ENCODE measurements at regions not wholly inside any gene's neighbourhood (a gene's known extent, or its start where the extent isn't known, plus 50 kb on each side); places are given as distances from the start of the nearest gene placed in this dataset.
"Not testable (repeated sequence)": the region's sequence is repeated elsewhere in the genome, so short reads cannot be mapped to it uniquely, and the experiment has no call there.

DNA sequence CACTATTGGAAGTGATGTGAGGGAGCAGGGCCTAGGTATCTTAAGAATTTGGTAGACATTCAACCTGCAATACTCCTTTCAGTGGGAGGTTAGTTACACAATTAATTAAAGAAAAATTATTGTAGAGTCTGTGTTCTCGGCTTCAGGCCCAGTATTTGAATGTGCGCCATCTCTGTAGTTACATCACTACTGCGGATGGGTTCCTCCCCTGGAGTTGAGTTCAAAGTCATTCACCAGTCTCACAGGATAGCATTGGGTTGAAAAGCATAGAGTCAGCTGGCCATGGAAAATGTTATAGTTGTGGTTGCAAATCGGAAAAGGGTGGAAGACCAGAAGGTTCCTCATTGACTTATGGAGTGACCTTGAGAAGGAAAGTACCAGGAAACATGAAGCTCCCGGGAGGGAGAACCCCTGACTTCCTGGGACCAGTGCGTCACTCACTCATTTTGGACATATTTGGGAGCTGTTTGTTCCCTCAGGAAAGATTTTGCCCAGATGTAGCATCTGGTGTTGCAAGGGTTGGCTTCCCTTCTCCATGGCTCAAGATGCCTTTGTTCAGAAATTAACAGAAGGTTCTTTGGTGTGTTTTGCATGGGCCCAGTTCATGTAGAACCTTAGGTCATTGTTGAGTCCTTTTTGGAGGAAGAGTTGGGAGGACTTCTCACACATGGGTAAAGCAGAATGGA lies 111.8 kb downstream of the SRGAP2 start:
- DNase-seq: not testable (repeated sequence)

DNA sequence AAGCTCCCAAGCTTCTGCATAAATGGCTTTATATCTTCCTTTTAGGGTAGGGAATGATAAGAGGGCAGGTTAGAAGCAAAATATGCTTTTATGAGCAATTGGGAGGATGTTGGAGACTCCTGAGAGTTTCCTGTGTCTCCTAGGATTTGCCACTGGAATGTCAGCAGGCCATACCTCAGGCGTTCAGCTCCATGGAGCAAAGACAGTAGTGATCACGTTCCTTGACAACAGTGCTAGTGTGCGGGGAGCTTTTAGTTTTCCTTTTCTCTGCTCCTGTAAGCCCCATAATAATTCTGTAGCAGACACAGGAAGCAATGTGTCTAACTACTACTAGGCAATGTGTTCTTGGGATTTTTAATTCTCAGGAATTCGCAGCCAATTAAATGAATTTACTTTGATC lies 113.6 kb downstream of the SRGAP2 start:
- not testable (repeated sequence) for DNase-seq

DNA sequence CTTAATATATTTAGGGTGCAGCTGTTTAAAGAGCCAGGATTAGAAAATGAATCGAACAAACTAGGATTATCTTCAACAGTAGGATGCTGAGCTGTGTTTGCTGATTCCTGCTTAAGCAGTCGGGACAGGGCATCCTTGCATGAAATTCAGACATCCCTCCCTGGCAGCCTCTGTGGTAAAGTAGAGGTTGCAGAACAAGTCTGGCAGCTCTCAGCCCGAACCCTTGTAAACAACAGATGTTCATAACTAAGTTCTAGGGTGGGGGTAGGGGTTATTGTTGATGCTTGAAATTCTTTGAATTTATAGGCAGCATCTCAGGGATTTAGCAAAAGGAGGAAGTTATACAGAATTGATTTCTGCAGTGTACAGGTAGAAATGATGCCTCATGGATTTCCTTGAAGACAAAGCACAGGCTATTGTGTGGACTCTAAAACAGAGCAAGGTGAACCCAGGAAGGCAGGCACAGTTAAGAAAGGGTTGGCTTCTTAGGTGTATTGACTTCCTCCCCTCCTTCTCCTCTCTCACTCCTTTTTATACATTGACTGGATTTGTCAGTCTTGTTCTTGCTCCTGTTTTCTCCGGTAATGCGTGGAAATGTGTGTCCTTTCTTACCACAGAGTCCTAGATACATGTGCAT lies 114.7 kb downstream of the SRGAP2 start:
- DNase-seq: not testable (repeated sequence)

DNA sequence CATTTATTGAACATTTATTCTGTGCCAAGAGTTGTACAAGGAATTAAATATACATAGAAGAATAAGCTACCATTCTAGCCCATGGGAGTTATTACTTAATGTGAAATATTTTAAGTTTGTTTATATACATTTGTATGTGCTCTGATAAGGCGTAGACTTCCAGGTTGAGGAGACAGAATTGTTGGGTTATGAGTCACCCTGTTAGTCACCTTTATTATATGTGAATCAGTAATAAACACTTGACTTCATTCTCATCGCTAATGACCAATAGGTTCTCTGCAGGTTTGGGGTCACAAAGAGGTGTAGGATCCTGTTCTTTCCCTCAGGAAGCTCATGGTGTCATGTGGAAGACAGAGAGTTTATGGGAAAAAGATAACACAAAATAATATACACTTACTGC lies 116.9 kb downstream of the SRGAP2 start:
- DNase-seq: not testable (repeated sequence)

DNA sequence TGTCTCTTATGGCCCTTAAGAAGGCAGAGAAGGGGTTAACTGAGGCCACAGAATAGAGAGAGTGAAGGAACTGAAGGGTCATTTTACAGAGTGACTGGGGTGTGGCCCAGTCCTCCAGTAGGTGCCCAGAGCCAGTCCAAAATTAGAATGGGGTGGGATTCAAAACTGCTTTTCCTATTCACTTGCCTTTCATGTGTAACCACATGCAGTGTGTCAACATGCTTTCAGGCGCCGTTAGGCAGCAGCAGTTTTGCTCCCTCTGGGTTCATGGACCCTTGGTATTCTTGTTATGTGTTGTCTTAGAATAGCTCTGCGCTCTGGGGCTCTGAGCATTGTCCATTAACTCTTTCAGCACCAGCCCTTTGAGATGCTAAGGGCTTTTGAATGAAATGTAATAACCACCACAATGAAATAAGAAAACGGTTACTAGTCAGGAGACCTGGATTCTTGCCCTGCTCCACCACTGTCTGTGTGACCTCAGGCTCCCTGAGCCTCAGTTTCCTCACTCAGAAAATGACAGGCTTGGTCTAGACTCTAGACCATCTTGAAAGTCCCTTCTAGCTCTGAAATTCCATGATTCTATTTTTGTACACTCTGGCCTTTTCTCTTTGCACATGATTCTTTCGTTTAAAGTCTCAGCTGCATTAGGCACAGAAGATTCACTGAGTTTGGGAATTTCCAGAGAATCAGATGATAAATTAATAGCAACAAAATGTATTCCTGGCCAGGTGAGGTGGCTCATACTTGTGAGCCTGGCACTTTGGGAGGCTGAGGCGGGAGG lies 123.0 kb downstream of the SRGAP2 start:
- not testable (repeated sequence) for DNase-seq

DNA sequence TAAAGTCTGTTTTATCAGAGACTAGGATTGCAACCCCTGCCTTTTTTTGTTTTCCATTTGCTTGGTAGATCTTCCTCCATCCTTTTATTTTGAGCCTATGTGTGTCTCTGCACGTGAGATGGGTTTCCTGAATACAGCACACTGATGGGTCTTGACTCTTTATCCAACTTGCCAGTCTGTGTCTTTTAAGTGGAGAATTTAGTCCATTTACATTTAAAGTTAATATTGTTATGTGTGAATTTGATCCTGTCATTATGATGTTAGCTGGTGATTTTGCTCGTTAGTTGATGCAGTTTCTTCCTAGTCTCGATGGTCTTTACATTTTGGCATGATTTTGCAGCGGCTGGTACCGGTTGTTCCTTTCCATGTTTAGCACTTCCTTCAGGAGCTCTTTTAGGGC lies 128.3 kb downstream of the SRGAP2 start:
- DNase-seq: not testable (repeated sequence)

DNA sequence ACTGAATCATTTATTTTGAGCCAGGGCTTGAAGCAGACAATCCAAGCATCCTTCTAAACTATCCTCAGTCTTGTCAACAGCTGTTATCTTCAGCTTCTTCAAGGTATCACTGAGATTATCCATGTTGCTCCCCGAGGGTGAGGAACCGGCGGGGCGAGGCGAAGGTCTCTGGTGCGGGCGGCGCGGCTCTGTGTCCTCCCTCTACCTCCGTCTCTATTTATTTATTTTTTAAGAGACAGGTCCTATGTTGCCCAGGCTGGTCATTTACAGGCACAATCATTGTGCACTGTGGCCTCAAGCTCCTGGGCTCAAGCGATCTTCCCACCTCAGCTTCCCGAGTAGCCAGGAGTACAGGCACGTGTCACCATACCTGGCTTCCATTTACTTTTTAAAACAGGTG lies 130.0 kb downstream of the SRGAP2 start:
- not testable (repeated sequence) for DNase-seq

DNA sequence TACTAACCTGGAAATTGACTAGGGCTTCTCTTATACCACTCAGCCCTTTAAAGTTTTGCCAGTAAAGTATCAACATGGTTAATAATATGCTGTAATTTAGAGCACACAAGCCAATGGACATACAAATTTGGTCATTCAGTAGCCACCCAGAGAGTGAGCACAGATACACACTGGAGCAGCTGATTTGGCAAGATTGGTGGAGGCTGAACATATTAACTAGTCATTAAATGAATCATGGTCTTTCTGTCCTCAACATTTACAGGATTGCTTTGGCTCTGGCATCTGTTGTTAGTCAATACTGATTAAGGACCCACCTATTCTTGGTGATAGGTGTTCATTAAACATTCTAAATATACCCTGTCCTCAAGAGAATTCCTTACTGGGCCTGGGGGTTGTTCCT lies 130.6 kb downstream of the SRGAP2 start:
- not testable (repeated sequence) for DNase-seq

DNA sequence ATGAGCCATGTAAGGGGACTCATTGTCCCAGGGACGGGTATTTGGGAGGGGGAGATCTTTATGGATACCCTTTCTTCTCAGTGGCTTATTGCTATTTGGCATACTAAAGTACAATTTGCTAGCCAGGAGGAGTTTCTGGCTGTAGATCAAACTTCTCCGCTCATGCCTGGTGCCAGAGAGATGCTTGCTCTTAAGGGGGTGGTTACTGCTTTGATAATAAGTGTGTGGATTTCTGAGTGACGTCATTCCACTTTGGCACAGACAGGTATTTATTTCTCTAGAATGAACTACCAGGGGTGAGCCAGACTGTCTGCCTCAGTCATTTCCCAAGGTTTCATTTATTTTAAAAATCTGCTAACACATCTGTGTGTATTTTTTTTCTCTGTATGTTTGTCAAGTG lies 131.1 kb downstream of the SRGAP2 start:
- DNase-seq: peak; percentile 25 to 81

DNA sequence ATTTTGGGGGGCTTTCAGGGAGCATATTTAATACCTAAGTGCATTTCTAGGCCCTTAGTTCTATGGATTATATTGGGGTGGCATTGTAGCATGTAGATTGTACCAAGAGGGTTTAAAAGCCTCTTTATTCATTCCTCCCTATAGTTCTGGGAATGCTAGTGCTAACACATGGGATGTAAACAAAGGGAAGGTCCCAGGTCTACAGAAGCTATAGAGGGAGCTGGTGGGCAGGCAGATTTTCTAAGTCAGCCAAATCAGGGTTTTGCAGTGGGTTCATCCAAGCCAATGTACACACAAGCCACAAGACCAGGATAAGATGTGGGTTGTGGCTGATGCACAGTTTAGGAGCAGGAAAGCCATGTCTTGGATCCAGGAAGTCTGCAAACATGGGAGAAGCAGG lies 131.8 kb downstream of the SRGAP2 start:
- not testable (repeated sequence) for DNase-seq

DNA sequence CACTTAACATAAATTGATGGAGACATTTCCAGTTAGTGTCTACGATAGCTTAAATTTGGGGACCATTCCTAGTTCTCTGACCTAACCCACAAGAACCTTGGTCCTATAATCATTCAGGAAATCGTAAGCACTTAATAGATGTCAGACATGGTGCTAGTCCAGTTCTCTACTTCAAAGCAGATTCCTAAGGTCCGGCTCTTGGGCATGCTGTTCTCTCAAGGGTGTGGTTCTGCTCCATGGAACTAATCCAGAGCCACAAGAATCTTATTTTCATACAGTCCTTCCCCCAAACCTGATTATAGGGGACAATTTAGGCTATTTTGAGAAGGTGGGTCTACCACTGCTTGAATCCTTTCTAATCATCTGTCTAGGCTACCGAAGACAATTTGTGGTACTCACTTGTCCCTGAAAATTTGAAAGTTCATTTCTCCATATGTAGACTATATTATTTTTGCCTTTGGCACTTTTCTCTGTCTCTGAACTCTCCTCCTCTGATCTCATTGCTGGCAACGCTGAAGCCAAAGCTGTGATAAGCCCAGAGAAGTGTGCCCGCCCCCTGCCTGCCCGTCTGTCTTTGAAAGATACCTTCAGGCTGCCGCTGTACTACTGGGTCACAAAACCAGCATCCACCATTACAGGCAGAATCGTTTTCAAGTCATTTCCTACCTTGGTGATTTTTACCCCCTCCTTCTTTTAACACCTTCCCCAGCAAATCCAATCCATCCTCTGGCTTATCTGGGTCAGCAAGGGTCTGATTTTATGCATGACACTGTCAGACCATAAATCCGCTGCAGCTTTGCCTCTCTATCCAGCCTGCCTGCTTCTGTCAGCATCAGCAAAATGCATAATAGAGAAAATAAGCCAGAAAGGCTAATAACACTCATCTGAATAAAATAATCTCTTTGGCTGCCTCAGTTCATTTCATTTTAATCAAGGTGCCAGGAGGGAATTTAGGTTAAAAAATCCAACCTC lies 132.8 kb downstream of the SRGAP2 start:
- DNase-seq: not testable (repeated sequence)

DNA sequence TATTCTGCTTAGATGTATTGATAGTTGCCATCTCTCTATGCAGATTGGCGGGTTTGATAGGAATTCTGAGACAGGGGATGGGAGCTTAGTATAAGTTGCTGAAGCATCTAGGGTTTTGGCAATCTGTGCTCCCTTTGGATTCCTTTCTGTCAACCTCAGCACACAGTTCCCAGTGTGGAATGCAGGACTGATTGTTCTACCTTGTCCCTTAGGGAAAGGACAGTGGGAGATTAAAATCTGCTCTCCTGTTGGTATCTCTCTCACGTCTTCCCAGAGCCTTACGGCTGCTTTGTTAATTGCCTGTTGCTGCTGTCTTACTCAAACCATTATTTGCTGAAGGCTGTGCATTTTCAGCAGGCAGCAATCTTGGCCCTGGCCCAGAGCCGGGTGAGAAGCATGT lies 133.3 kb upstream of the IKBKE start:
- not testable (repeated sequence) for DNase-seq

DNA sequence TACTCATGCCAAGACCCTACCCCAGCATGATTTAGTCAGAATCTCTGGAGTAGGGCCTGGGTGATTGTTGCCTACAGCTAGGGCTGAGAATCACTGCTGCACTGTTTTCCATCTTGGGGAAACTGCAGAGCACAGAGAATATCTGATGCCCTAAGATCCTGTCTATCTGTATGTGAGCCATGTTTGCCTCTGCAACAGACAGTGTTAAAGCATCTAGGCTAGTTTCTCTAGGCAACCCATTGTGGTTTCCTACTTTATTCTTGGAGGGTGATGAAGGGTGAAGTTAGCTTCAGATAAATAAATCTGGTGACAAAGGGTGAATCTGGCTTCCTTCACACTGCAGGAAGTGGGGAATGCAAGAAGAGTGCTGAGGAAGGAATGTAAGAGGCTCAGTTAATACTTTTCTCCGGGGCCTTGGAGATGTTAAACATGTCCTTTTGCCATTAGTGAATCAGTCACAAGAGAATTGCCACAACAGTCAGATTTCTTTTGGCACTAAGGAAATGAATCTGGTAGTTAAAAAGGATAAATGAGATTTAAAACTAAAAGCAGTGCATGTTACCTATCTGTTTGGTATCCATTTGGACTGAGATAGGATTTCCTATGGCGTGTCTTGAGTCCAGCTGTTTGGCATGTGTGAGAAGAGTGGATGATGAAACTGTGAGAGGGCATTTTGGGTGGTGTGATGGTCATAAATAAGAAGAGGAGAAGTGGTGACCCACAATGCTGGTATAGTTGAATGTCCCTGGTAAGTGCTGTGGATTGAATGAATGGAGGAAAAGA lies 119.6 kb upstream of the IKBKE start:
- not testable (repeated sequence) for DNase-seq

DNA sequence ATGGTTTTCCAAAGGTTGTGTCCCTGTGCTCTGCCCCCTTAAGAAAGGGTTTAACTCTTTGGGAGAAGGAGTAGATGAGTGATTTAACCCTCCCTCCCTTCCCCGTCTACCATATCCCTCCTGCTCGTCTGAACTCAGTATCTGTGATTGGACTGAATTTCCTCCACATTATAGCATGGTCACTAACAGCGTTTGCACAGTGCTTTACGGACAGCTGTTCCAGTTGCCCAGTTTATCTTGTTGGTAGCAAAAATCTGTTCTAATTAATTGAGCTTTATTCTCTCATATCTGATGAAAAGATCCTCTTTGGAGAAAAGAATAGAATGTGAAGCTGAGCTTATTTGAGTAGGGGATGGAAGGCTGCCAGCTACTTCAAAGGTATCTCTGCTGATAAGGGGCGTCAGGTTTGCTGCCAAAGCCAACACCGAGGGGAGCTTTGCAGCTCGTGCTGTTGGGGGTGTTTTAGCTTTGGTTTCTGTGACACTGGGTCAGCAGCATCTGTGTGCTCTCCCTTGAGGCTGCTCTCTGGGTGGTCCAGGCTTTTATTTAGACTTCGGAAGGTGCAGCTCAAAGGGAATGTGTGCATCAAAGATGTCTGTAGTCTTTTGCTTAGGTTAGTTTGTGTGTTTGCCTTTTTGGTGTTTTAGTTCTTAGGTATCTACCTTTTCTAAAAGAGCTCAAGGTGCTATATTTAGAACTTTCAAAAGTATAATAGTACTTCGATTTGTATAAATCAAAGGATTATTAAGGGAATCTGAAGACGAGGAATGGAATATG lies 118.8 kb upstream of the IKBKE start:
- not testable (repeated sequence) for DNase-seq

DNA sequence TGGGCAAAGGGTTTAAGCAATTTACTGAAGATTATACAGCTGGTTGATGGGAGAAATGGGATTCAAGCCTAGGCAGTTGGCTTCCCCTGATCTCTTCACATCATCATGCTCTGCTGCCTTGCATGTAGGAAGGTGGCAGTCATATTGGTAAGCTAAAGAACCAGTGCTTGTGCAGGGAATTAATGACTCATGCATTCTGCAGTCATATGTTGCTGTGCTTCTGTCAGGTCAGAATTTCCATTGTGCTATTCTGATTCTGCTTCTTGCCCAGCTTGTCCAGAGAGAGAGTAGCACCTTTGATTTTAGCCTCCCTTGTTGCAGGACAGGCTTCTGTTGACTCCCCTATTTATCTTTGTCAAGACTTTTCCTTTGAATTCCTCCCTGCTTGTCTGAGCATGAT lies 114.0 kb upstream of the IKBKE start:
- DNase-seq: not testable (repeated sequence)

DNA sequence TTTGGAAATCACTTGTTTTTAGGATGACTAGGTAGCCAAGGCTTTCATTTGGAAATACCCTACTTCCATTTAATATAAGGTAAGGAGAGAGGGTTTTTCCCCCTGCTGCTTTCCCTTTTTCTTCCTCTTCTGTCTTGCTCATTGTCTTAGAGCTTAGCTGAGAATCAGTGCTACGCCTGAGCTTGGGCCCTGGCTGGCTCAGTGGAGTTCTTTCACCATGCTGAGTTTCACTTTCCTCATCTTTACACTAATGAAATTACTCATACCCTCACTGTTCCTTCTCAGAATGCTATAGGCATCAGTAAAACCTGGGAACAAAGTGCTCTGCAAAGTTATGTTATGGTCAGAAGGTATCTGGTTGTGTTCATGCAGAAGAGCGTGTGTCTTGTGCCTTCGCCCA lies 112.3 kb upstream of the IKBKE start:
- not testable (repeated sequence) for DNase-seq

DNA sequence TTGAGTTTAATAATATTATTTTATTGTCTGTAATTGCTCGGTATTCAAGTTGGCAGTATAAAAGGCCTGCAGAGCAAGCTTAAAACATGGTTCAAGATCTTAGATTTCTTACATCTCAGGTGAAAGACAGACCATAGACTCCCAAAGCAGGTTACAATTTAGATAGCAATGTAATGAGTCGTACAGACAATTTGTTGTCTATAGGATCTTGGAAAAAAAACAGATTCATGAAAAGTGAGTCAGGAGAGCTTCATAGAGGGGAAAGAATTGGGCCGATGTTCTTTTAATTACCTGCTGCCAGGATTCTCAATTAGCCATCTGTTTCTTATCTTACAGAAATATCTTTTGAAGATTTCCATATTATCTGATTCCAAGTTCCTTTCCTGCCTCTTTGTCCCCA lies 111.5 kb upstream of the IKBKE start:
- DNase-seq: not testable (repeated sequence)

DNA sequence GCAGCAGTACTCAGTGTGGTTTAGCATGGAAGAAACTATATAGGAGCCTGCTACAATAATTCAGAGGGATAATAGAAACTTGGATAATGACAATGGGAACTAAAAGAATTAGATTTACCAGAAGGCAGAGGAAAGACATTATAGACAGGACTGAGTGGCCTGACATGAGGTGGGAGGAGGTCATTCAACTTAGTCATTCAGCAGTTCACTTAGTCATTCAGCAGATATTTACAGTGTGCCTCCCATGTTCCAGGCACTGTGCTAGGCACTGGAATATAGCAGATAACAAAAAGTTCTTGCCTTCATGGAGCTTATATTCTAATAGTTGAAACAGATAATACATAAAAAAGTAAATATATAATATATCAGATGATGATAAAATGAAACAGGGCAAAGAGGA lies 110.9 kb upstream of the IKBKE start:
- DNase-seq: not testable (repeated sequence)

DNA sequence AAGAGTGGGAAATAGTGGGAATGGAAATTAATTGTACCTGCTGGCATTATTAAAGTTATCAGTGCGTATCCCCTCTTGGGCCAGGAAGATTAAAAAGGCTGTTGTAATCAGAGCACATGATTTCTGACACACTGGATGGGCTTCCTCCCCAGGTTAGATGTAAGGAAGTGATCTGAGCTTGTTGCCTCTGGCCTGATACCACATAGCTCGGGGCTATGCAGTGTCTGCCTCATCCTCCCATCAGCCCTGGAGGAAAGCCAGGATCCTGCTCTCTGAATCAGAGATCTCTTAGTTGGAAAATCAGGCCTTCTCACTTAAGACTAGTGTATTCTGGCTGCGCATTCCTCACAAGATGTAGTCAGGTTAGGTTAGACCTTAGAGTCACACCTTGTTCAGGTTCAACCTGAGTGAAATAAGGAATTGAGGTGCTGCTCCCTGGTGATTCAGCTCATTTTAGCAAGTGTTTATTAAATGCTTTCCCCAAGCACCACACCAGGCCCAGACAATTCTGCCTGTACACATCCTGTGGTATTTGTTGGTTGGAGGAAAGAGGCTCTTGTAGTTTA lies 108.2 kb upstream of the IKBKE start:
- DNase-seq: not testable (repeated sequence)

DNA sequence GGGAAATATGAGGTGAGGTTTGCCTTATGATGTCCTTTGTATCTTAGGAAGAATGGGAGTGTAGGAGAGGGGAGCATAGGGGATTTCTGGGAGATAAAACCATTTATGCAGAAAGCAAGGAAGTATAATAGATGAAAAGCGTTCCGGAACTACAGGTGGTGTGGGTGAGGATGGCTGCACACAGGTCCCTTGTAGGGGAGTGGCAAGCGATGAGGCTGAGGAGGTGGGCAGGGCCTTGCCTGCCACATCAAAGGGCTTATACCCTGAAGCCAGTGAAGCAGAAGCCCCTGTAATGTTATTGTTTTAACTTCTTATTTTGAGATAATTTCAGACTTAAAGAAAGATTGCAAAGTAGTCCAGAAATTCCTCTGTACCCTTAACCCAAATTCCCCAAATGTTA lies 107.3 kb upstream of the IKBKE start:
- DNase-seq: not testable (repeated sequence)

DNA sequence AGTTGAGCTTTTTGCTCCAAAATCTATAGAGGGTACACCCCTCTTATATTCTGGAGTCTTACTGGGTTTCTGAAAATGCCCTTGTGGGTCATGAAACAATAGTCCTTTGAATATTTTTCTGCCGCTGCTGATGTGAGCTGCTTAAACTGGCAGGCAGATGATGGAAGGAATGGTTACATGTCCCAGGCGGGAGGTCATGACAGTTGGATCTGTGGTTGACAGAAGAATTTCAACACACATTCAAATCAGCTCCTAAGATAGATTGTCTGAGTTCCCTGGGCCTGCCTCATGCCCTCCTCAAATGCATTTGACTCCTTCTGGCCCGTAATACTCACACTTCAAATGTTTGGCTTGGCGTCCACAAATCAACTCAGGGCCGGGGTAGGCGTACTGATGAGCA lies 105.0 kb upstream of the IKBKE start:
- not testable (repeated sequence) for DNase-seq

Data from NCI-H2081 (cell line).